ENCODE measurements at regions not wholly inside any gene's neighbourhood (a gene's known extent, or its start where the extent isn't known, plus 50 kb on each side); places are given as distances from the start of the nearest gene placed in this dataset.

- H3K27me3 ChIP-seq: no peaks in the 10 kb centered on the region
- DNase-seq: no peak
- no peaks in the 10 kb centered on the region for H3K36me3 ChIP-seq
- no peaks in the 10 kb centered on the region for H3K9me3 ChIP-seq
- no peak overlapping the region for H3K27ac ChIP-seq
- no peak for ATAC-seq
- intact Hi-C loops (cut with DNase I): no loop called here
- TF ChIP-seq, protein P1, sequence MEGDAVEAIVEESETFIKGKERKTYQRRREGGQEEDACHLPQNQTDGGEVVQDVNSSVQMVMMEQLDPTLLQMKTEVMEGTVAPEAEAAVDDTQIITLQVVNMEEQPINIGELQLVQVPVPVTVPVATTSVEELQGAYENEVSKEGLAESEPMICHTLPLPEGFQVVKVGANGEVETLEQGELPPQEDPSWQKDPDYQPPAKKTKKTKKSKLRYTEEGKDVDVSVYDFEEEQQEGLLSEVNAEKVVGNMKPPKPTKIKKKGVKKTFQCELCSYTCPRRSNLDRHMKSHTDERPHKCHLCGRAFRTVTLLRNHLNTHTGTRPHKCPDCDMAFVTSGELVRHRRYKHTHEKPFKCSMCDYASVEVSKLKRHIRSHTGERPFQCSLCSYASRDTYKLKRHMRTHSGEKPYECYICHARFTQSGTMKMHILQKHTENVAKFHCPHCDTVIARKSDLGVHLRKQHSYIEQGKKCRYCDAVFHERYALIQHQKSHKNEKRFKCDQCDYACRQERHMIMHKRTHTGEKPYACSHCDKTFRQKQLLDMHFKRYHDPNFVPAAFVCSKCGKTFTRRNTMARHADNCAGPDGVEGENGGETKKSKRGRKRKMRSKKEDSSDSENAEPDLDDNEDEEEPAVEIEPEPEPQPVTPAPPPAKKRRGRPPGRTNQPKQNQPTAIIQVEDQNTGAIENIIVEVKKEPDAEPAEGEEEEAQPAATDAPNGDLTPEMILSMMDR (IDR thresholded peaks at IDR 0.05): no peak
- H3K4me1 ChIP-seq: no peaks in the 10 kb centered on the region
- H3K4me3 ChIP-seq: no peak overlapping the region
Observed at GRCh38 chr15:95558916-95559315, 771.6 kb upstream of the NR2F2 start.

DNA sequence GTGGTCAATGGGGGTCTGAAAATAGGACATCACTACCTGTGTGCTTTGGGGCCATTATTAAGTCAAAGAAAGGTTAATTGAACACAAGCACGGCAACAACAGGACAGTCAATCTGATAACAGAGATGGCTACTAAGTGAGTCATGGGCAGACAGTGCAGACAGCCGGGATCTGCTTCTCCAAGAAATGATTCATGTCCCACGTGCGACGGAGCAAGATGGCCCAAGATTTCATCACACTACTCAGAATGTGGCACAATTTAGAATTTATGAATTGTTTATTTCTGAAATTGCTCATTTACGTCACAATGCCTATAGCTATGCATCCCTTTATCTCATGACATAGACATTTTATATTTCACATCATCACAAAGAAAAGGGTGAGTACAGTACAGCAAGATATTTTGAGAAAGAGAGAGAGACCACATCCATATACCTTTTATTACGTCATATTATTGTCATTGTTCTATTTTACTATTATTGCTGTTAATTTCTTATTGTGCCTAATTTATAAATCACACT, 770.6 kb upstream of the NR2F2 start:
- Histone ChIP-seq H3K4me1 (no peaks in the 10 kb centered on the region), H3K9me3 (no peaks in the 10 kb centered on the region), H3K4me3 (no peak overlapping the region), H3K36me3 (no peaks in the 10 kb centered on the region), H3K27me3 (no peaks in the 10 kb centered on the region), H3K27ac (no peak overlapping the region)
- DNase-seq (no peak), ATAC-seq (no peak)
- TF ChIP-seq, protein P1 (IDR thresholded peaks at IDR 0.05): no peak
- intact Hi-C loops (cut with DNase I): no loop called here

DNA sequence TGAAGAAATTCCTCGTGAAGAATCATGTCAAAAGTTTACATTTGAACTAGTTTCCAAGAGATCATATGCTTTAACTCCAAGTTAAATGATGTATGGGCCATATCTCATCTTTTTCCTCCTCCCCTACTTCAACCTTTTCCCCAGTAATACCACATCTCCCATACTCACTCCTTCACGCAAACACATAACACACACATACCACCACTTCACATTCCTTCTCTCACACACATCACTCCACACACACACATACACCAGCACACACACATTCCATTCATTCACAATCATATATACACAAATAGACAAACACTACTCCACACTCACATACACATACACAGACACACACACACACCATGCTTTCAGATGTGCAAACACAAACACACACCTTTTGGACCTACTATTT, 769.0 kb upstream of the NR2F2 start:
- no peak overlapping the region for H3K4me3 ChIP-seq
- no peaks in the 10 kb centered on the region for H3K36me3 ChIP-seq
- no peak for DNase-seq
- TF ChIP-seq, protein P1 (IDR thresholded peaks at IDR 0.05): no peak
- intact Hi-C loops (cut with DNase I): no loop called here
- ATAC-seq: no peak
- H3K27me3 ChIP-seq: no peaks in the 10 kb centered on the region
- no peaks in the 10 kb centered on the region for H3K4me1 ChIP-seq
- no peaks in the 10 kb centered on the region for H3K9me3 ChIP-seq
- no peak overlapping the region for H3K27ac ChIP-seq

GRCh38 chr15:95563634-95564033, 766.9 kb upstream of the NR2F2 start:
- ATAC-seq (no peak), DNase-seq (no peak)
- no peak overlapping the region for H3K27ac ChIP-seq
- intact Hi-C loops (cut with DNase I): no loop called here
- TF ChIP-seq, protein P1 (IDR thresholded peaks at IDR 0.05): no peak
- H3K9me3 ChIP-seq: no peaks in the 10 kb centered on the region
- no peak overlapping the region for H3K4me3 ChIP-seq
- no peaks in the 10 kb centered on the region for H3K4me1 ChIP-seq
- H3K27me3 ChIP-seq: no peaks in the 10 kb centered on the region
- no peaks in the 10 kb centered on the region for H3K36me3 ChIP-seq

DNA sequence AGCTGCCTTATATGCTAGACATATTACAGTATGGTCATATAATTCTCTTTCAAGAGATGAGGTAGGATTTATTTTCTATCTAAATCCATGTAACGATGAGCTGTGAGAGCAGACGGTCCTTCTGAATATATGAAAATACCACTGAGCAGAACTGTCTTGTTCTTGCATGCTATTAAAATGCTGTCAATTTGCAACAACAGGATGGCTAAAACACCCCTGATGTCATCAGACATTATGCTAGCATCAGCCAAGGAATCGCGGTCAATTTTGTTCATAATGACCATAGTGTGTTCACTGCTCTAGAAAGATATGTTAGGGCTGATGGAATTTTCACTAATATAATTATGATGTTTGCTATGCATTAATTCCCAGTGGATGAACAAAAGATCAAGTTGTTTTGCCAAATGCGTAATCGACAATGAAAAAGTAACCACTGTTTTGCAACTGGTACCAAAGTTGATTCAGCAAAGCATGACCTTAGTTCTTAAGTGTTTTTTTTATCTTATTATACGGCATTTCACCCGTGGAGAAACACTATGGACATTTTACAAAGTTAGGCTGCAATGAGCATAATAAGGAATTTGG, 765.4 kb upstream of the NR2F2 start:
- Histone ChIP-seq H3K27ac (no peak overlapping the region), H3K27me3 (no peaks in the 10 kb centered on the region), H3K9me3 (no peaks in the 10 kb centered on the region), H3K4me1 (no peaks in the 10 kb centered on the region), H3K4me3 (no peak overlapping the region), H3K36me3 (no peaks in the 10 kb centered on the region)
- ATAC-seq (no peak), DNase-seq (no peak)
- TF ChIP-seq, protein P1 (IDR thresholded peaks at IDR 0.05): no peak
- intact Hi-C loops (cut with DNase I): no loop called here

DNA sequence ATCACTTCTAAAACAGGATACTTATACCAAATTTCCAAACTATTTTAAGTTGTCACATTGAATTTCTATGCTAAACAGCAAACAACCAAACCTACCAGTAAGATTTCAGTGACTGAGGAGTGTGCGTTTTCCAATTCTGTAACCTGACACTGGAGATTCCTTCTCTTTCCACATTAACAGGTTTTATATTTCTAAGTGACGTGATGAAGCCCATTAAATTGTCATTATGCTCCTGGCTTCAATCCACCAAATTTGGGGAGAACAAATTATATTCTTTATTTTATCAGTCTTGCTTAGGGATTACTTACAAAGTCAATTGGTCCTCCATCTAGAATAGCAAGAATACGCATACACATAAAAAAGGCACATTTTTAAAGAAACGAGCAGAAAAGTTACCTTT, 764.8 kb upstream of the NR2F2 start:
- no peaks in the 10 kb centered on the region for H3K27me3 ChIP-seq
- no peaks in the 10 kb centered on the region for H3K4me1 ChIP-seq
- intact Hi-C loops (cut with DNase I): no loop called here
- no peak overlapping the region for H3K27ac ChIP-seq
- H3K9me3 ChIP-seq: no peaks in the 10 kb centered on the region
- no peak overlapping the region for H3K4me3 ChIP-seq
- DNase-seq (no peak), ATAC-seq (no peak)
- TF ChIP-seq, protein P1 (IDR thresholded peaks at IDR 0.05): no peak
- H3K36me3 ChIP-seq: no peaks in the 10 kb centered on the region
